ENCODE measurements at regions not wholly inside any gene's neighbourhood (a gene's known extent, or its start where the extent isn't known, plus 50 kb on each side); places are given as distances from the start of the nearest gene placed in this dataset.

DNA sequence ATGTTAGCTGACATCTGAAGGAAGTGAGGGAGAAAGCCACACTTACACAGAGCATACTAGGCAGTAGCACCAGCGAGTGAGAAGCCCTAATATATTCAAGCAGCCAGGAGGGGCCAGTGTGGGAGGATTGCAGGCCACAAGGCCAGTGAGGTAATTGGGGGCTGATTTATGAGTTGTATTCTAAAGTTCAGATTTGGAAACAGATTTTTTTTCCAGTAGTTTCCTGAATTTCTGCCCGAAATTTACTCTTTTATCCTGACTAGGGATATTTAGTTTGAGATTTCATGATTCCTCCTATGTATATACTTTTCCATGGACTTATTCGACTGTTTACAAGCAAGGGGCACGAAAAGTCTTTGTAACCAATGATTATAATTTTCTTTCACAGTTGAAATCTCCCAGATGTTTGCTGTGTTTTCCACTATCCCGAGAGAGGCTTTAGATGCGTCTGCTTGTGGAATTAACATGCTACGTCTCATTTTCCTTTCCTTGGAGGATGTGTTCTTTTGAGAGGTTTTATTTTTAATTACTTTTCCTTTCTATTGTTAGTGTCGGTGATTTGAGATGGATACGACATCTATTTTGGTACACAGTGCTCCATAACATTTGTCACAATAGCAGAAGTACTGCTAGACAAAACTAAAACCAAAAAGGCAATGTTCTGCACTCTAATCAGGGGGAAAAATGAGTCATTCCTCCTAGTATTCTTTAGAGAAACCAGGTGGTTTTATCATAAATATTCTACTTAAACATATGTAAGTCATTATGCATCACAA, 356.3 kb upstream of the HSF2 start:
- TF ChIP-seq POLR2A (IDR thresholded peaks at IDR 0.05; ENCODE audit: insufficient read depth in 1 of 2, low read depth in 2 of 2, low read length in 2 of 2): no peak
- TF ChIP-seq, protein P1, sequence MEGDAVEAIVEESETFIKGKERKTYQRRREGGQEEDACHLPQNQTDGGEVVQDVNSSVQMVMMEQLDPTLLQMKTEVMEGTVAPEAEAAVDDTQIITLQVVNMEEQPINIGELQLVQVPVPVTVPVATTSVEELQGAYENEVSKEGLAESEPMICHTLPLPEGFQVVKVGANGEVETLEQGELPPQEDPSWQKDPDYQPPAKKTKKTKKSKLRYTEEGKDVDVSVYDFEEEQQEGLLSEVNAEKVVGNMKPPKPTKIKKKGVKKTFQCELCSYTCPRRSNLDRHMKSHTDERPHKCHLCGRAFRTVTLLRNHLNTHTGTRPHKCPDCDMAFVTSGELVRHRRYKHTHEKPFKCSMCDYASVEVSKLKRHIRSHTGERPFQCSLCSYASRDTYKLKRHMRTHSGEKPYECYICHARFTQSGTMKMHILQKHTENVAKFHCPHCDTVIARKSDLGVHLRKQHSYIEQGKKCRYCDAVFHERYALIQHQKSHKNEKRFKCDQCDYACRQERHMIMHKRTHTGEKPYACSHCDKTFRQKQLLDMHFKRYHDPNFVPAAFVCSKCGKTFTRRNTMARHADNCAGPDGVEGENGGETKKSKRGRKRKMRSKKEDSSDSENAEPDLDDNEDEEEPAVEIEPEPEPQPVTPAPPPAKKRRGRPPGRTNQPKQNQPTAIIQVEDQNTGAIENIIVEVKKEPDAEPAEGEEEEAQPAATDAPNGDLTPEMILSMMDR (CRISPR knock-in tag; IDR thresholded peaks at IDR 0.05): no peak
- TF ChIP-seq, protein P2, sequence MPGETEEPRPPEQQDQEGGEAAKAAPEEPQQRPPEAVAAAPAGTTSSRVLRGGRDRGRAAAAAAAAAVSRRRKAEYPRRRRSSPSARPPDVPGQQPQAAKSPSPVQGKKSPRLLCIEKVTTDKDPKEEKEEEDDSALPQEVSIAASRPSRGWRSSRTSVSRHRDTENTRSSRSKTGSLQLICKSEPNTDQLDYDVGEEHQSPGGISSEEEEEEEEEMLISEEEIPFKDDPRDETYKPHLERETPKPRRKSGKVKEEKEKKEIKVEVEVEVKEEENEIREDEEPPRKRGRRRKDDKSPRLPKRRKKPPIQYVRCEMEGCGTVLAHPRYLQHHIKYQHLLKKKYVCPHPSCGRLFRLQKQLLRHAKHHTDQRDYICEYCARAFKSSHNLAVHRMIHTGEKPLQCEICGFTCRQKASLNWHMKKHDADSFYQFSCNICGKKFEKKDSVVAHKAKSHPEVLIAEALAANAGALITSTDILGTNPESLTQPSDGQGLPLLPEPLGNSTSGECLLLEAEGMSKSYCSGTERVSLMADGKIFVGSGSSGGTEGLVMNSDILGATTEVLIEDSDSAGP (CRISPR knock-in tag; IDR thresholded peaks at IDR 0.05; ENCODE audit: borderline replicate concordance): no peak
- no peak for TF ChIP-seq MAX (IDR thresholded peaks at IDR 0.05)
- no peak for TF ChIP-seq GABPA (IDR thresholded peaks at IDR 0.05; ENCODE audit: low read depth, low read length)
- TF ChIP-seq GABPA (CRISPR knock-in tag; IDR thresholded peaks at IDR 0.05; ENCODE audit: low read depth): no peak
- no peak for TF ChIP-seq GTF2F1 (IDR thresholded peaks at IDR 0.05; ENCODE audit: low read length)
- no peak for TF ChIP-seq FOXO4 (CRISPR knock-in tag; conservative IDR thresholded peaks at IDR 0.05)
- TF ChIP-seq SP4 (CRISPR knock-in tag; IDR thresholded peaks at IDR 0.05): no peak
